Spleen (tissue), 11 donors: ENCODE measurements at regions not wholly inside any gene's neighbourhood (a gene's known extent, or its start where the extent isn't known, plus 50 kb on each side); places are given as distances from the start of the nearest gene placed in this dataset.

Experiments
- DNase-seq: peaks from one replicate; pipeline ENCODE4 v3.0.0-alpha.2; 2020
- H3K27ac ChIP-seq, 8 donors: fragments of 200-600 bp; sonication (generic) in 7 of 8; 1 replicate in 4 of 8; 2 replicates in 4 of 8; pipeline versions ENCODE4 v1.5.0 to v1.8.0; 2016 to 2021; ENCODE audit warnings: inconsistent platforms in 4 of 8, mild to moderate bottlenecking in 4 of 8, moderate library complexity in 1 of 8
- H3K27me3 ChIP-seq, 7 donors: fragments of 200-600 bp; sonication (generic) in 6 of 7; replicated peaks in 1 of 7; 1 replicate in 4 of 7; 2 replicates in 3 of 7; pipeline versions ENCODE4 v1.5.0 to v1.8.0; 2016 to 2021; ENCODE audit warnings: inconsistent platforms in 3 of 7, mild to moderate bottlenecking in 1 of 7
- H3K36me3 ChIP-seq, 6 donors: fragments of 200-600 bp; sonication (generic) in 5 of 6; 1 replicate in 4 of 6; 2 replicates in 2 of 6; pipeline versions ENCODE4 v1.5.0 to v1.8.0; 2016 to 2021; ENCODE audit warnings: inconsistent platforms in 2 of 6
- H3K4me1 ChIP-seq, 6 donors: fragments of 200-600 bp; sonication (generic) in 5 of 6; 1 replicate in 3 of 6; 2 replicates in 3 of 6; pipeline versions ENCODE4 v1.5.0 to v1.8.0; 2016 to 2021; ENCODE audit warnings: inconsistent platforms in 3 of 6
- H3K4me3 ChIP-seq, 8 donors: fragments of 200-600 bp; sonication (generic) in 7 of 8; 1 replicate in 4 of 8; 2 replicates in 4 of 8; pipeline versions ENCODE4 v1.5.0 to v1.8.0; 2016 to 2021; ENCODE audit warnings: inconsistent platforms in 4 of 8, mild to moderate bottlenecking in 4 of 8, moderate library complexity in 2 of 8
- H3K9me3 ChIP-seq, 8 donors: fragments of 200-600 bp; sonication (generic) in 7 of 8; 1 replicate in 4 of 8; 2 replicates in 4 of 8; pipeline versions ENCODE4 v1.5.0 to v1.8.0; 2016 to 2021; ENCODE audit warnings: inconsistent platforms in 4 of 8
- POLR2A ChIP-seq, 3 donors: fragments of 450-650 bp; IDR thresholded peaks; one replicate each; pipeline ENCODE4 v1.5.1; 2017; ENCODE audit warnings: antibody characterized with exemption in 3 of 3, mild to moderate bottlenecking in 1 of 3
- POLR2AphosphoS5 ChIP-seq, 3 donors: sonication (generic); formaldehyde crosslinking; IDR thresholded peaks; one replicate each; pipeline ENCODE4 v1.5.1; 2017; ENCODE audit warnings: antibody characterized with exemption in 3 of 3
- WGBS, 5 donors: extraction: QIAGEN DNeasy Blood & Tissue Kit in 3 of 5; methylation state at CpG; one replicate each; pipeline versions ENCODE4 v1.1.5 to v1.1.7; 2013 to 2018; 5-methylcytosine and 5-hydroxymethylcytosine counted together
- intact Hi-C: fragments of 100-400 bp; cut with DNase I; formaldehyde crosslinking; loops from one replicate; pipeline ENCODE4 v1.15.0; 2023; ENCODE audit warnings: low total_unique reads
- TF ChIP-seq, protein P1 (sequence below), 11 experiments: fragments of 200-600 bp in 7 of 11; fragments of 450-650 bp in 4 of 11; sonication (generic) in 4 of 11; IDR thresholded peaks in 8 of 11; conservative IDR thresholded peaks in 3 of 11; 1 replicate in 7 of 11; 2 replicates in 4 of 11; pipeline versions ENCODE4 v1.4.0 to v1.8.0; 2016 to 2021; ENCODE audit warnings: antibody characterized with exemption in 11 of 11, inconsistent platforms in 4 of 11, mild to moderate bottlenecking in 1 of 11
- donor health status: healthy with polysubstance abuse.
- donor health status: DM: no; HTN: no; CAD: no; lungs with moderate emphysema.
- donor health status: DM: no; HTN: no; CAD: no.
- donor health status: Bipolar disorder and iron deficiency.
- donor health status: healthy.
- donor health status: DM: no; HTN: no; CAD: no.
- donor health status: DM: yes; HTN: yes; CAD: no.

DNA sequence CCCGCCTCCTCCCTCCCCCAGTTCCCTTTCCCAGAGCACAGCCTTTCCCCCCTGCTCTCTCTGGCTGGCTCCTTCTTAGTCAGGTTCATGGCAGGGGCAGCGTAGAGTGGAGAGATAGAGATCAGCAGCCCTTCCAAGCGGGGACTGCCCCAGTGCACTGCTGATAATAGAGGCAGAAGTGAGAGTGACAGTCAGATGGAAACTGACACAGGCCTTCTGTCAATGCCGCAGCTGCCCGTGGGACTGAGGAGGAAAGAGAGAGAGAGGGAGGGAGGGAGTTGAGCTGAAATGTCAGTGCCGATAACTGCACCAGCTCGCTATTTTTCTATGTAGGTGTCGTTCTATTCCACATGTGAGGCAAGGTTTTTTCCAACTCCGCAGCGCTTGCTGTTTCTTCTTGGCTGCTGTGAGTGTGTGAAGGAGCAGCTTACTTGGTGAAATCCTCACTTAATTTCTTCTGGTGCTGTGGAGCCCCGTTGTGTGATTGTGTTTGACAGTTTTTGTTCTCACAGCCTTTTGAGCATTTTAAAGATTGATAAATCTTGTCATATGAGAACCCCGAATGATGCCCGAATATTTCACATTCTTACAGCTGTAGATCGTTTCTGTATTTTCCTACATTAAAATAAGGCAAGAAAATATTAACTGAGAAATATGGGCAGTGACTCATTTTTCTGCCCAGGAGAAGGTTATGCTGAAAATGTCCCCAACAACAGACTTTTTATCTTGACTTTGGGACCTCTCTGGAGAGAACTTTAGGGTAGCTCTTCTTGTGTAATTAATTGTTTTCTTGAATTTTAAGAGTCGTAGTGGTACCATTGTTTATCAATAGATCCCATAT lies 386.4 kb upstream of the MMS22L start:
- TF ChIP-seq POLR2A (IDR thresholded peaks at IDR 0.05) = no peak
- no peak for TF ChIP-seq POLR2AphosphoS5 (IDR thresholded peaks at IDR 0.05)
- TF ChIP-seq, protein P1, sequence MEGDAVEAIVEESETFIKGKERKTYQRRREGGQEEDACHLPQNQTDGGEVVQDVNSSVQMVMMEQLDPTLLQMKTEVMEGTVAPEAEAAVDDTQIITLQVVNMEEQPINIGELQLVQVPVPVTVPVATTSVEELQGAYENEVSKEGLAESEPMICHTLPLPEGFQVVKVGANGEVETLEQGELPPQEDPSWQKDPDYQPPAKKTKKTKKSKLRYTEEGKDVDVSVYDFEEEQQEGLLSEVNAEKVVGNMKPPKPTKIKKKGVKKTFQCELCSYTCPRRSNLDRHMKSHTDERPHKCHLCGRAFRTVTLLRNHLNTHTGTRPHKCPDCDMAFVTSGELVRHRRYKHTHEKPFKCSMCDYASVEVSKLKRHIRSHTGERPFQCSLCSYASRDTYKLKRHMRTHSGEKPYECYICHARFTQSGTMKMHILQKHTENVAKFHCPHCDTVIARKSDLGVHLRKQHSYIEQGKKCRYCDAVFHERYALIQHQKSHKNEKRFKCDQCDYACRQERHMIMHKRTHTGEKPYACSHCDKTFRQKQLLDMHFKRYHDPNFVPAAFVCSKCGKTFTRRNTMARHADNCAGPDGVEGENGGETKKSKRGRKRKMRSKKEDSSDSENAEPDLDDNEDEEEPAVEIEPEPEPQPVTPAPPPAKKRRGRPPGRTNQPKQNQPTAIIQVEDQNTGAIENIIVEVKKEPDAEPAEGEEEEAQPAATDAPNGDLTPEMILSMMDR (IDR thresholded peaks at IDR 0.05 in 8 of 11, conservative IDR thresholded peaks at IDR 0.05 in 3 of 11) = no peak
- intact Hi-C loops = no loop called here
- Histone ChIP-seq H3K27ac (no peak overlapping the region), H3K36me3 (no peaks in the 10 kb centered on the region), H3K4me3 (peak overlapping the region in 3 of 8 donors; percentile 7 to 44 (median 12)), H3K4me1 (peaks cover 0 to 10% (median 0%) of the 10 kb centered on the region in 6 donors), H3K27me3 (no peaks in the 10 kb centered on the region), H3K9me3 (no peaks in the 10 kb centered on the region)
- peak; percentile 78 for DNase-seq
- 19 to 26% (median 21%) methylated on average over 15 of the region's 15 CpGs for whole genome bisulfite sequencing, 5 donors

DNA sequence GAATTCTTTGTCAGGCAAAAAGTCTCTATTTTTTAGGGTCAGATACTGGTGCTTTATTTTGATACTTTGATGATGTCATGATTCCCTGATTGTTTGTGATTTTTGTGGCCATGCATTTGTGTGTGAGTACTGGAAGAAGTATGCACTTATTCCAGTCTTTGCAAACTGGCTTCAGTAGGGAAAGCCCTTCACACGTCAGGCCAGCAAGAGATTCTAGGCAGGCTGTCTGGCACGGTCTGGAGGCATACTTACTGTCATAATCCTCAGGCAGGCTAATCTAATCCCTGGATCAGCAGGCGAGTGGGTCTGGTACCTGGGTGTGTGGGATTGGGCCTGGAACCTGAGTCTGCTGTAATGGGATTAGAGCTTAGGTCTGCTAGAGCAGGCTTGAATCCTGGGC lies 391.8 kb upstream of the MMS22L start:
- Histone ChIP-seq H3K36me3 (no peaks in the 10 kb centered on the region), H3K4me1 (no peaks in the 10 kb centered on the region), H3K27me3 (no peaks in the 10 kb centered on the region), H3K27ac (no peak overlapping the region), H3K4me3 (no peak overlapping the region), H3K9me3 (no peaks in the 10 kb centered on the region)
- DNase-seq = no peak
- 84 to 89% (median 87%) methylated on average over 1 to 3 of the region's 3 CpGs for WGBS, 5 donors
- TF ChIP-seq, protein P1 (IDR thresholded peaks at IDR 0.05 in 8 of 11, conservative IDR thresholded peaks at IDR 0.05 in 3 of 11) = no peak
- TF ChIP-seq POLR2A (IDR thresholded peaks at IDR 0.05) = no peak
- TF ChIP-seq POLR2AphosphoS5 (IDR thresholded peaks at IDR 0.05) = no peak
- intact Hi-C loops = no loop called here

DNA sequence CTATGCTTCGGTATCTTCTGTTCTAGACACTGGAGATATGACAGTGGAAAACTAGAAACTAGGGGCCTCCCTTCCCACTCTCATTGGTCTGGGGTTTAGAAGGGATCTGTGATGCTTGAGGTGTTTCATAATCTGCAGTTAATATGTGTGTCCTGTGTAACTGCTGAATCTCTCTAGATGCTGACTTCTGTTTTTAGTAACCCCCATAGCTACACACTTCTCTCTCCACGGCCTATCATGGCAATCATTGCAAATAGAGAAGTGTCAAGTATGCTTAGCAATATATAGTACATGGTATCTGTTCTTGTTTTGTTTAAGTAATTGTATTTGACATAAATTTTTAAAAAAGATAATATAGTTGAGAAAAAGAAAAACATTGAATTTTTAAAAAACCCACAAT lies 394.6 kb upstream of the MMS22L start:
- H3K4me1 ChIP-seq = no peaks in the 10 kb centered on the region
- no peak for DNase-seq

DNA sequence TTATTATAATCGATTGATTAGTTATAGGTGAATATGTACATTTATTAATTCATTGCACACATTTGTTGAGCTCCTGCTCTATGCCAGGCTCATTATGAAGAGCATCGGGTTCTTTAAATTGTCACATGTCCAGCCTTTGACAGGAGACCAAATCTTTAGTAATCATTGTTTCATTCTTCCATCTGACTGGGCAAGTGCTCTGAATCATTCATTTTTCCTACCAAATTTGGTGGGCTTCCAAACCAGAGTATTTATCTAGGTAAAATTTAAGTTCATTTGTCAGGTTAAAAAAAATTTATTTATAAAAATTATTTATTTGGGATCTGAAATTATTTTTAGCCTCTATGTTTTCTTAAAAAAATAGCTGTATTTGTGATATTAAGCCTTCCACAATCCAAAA lies 404.9 kb upstream of the MMS22L start:
- no peak for TF ChIP-seq POLR2AphosphoS5 (IDR thresholded peaks at IDR 0.05)
- TF ChIP-seq, protein P1 (IDR thresholded peaks at IDR 0.05 in 8 of 11, conservative IDR thresholded peaks at IDR 0.05 in 3 of 11) = no peak
- TF ChIP-seq POLR2A (IDR thresholded peaks at IDR 0.05) = no peak
- DNase-seq = no peak
- H3K4me3 ChIP-seq = no peak overlapping the region
- no peaks in the 10 kb centered on the region for H3K9me3 ChIP-seq
- 89 to 93% (median 91%) methylated on average over 2 of the region's 2 CpGs for WGBS, 5 donors
- no peaks in the 10 kb centered on the region for H3K36me3 ChIP-seq
- intact Hi-C loops = no loop called here
- no peaks in the 10 kb centered on the region for H3K27me3 ChIP-seq
- H3K4me1 ChIP-seq = no peaks in the 10 kb centered on the region
- H3K27ac ChIP-seq = no peak overlapping the region

More for the DNA sequence above, 394.6 kb upstream of the MMS22L start:
- H3K27ac ChIP-seq = no peak overlapping the region
- TF ChIP-seq, protein P1 (IDR thresholded peaks at IDR 0.05 in 8 of 11, conservative IDR thresholded peaks at IDR 0.05 in 3 of 11) = no peak
- TF ChIP-seq POLR2A (IDR thresholded peaks at IDR 0.05) (no peak), POLR2AphosphoS5 (IDR thresholded peaks at IDR 0.05) (no peak)
- H3K36me3 ChIP-seq = no peaks in the 10 kb centered on the region
- intact Hi-C loops = no loop called here
- no peaks in the 10 kb centered on the region for H3K27me3 ChIP-seq
- WGBS, 5 donors = 54 to 69% (median 61%) methylated on average over 2 of the region's 2 CpGs
- H3K4me3 ChIP-seq = no peak overlapping the region
- no peaks in the 10 kb centered on the region for H3K9me3 ChIP-seq
